ENCODE measurements at regions not wholly inside any gene's neighbourhood (a gene's known extent, or its start where the extent isn't known, plus 50 kb on each side); places are given as distances from the start of the nearest gene placed in this dataset.
A peak's percentile ranks its signal among the peaks of the same experiment; 100 is the strongest.

DNA sequence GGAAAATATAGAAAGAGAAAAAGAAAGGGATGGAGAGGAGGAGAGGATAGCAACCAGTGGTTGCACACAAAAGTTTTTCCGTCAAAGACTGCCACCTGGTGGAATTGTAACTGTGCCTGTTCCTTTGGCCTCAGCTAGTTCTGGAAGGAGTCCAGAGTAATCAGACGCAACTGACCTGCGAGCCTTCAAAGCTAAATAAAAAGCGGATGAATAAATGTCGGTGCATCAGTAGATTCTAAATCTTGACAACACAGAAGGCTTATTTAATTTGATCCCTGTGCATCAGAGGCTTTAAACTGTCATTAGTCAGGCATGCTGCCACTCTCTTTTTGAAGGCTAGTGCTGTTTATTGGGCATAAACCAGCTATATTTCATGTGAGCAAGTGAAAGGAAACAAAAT is 132.9 kb upstream of the ACO1 start:
- peak; percentile 78 for DNase-seq (ENCODE audit: low read depth)

DNA sequence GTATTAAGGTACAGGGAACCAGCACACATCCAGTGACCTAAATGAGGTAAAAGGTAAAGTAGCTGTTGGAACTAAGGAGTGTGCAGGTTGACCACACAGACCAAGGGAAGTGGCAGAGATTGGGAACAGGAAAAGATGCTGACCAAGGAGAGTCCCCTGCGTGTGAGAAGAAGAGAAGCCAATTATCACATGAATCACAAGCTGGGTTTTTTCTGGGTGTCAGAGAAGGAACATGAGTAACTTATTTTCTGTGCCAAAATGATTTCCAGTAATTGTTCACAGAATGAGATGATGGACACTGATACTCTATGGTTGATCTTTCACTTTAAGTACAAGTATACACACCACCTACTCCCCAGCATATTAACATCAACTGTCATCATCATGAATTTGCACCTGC is 130.7 kb upstream of the ACO1 start:
- peak; percentile 2 for DNase-seq (ENCODE audit: low read depth)

DNA sequence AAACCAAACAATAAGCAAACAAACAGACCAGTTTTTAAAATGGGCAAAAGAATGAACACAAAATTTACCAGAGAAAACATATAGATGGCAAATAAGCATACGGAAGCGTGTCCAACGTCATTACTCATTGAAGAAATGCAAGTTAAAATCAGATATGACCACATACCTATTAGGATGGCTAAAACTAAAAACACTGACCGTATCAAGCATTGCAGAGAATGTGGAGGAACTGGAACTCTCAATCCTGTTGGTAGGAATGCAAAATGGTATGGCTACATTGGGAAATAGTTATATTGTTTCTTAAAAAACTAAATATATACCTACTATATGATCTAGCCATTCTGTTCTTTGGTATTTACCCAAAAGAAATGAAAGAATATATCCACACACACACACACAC is 129.4 kb upstream of the ACO1 start:
- DNase-seq (ENCODE audit: low read depth) = no peak

DNA sequence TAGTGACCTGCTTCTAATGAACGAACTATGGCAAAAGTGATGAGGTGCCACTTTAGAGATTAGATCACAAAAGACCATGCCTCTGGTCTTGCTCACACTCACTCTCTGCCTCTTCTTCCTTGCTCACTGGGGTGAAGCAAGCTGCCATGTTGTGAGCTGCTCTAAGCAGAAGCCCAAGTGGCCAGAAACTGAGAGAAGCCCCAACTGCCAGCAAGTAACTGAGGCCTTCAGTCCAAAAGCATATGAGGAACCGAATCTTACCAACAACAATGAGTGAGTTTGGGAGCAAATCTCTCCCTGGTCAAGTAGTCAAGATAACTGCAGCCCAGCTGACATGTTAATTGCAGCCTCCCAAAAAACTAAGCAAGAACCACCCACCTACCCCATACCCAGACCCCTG is 126.0 kb upstream of the ACO1 start:
- DNase-seq (ENCODE audit: low read depth) = no peak

DNA sequence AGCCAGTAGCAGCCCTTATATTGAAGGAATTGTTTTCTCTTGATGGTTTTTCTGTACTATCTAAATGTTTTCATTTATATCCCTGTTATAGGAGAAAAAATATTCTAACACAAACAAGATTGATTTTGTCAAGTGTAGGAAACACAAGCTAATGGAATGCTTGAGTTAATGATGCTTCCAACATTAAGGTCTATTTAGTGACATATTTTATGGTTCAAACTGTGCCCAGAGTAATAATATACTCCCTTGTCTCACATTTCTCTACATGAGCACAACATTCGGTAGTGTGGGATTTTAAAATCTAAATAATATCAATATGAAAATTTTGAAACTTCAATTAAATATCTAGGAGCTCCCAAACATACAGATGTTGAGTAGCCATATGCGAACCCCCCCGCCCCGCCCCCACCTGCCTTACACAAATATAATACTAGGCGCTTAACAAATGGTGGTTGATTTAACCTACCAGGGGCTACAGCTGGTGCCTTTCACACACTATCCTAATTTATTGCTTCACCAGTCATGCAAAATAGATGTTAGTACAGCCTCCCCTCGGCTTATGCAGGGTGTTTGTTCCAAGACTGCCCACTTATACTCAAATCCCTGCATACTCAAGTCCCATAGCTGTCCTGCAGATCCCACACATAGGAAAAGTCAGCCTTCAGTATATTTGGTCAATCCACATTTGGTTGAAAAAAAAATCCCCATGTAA is 124.1 kb upstream of the ACO1 start:
- DNase-seq (ENCODE audit: low read depth) = no peak

DNA sequence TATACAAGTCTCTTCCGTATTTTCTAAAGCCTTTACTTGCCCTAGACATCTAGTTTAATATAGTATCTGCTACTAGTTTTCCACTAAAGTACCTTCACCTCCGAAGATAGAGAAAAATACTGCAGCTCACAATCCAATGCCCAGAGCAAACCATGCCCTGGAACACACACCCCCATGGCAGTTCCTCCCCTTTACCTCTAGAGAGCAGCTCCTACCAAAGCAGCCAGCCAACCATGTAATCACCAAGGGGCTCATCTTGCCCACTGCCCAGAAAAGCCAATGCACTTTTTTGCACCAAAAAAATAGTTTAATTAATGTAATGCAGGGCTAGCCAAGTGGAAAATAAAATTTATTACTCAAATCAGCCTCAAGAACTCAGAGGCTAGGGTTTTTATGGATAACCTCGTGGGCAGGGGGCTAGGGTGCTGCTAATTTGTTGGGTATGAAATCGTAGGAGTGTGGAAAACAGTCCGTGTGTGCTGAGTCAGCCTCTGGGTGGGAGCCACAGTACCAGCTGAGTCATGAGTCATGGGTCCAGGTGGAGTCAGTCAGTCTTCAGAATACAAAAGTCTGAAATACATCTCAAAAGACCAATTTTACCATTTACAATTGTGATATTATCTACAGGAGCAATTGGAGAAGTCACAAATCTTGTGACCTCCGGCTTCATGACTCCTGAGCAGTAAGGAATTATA is 120.1 kb upstream of the ACO1 start:
- peak; percentile 71 for DNase-seq (ENCODE audit: low read depth)

DNA sequence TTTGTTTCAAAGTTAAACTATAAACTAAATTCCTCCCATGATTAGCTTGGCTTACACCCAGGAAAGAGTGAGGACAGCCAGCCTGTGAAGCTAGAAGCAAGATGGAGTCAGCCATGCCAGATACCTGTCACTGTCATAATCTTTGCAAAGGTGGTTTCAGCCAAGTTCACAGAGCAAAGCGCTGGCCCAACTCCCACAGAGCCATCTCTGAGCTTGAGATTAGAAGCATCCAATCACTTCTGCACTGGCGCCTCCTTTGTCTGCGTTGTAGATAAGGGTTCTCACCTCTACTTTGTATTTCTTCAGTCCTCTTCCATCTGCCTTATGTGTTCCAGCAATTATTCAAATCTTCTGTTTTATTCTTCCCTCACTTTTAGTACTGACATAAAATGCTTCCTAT is 119.4 kb upstream of the ACO1 start:
- no peak for DNase-seq (ENCODE audit: low read depth)

DNA sequence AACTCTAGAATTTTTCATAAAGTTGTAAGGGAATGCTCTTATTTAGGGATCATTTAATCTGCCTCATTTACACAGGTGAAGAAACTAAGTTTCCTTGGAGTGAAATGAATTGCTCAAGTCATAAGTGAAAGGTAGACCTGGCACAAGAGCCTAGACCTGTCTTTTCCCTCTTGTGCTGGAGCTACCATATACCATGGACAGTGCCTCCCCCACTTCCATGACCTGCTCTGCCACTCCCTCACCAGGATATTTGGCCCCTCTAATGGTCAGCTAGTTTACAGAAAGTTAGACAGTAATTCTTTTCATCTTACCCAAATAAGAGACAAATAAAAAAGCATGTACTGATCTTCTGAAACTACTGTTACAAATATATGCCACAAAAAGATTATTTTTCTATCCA is 105.5 kb upstream of the ACO1 start:
- DNase-seq (ENCODE audit: low read depth) = no peak

DNA sequence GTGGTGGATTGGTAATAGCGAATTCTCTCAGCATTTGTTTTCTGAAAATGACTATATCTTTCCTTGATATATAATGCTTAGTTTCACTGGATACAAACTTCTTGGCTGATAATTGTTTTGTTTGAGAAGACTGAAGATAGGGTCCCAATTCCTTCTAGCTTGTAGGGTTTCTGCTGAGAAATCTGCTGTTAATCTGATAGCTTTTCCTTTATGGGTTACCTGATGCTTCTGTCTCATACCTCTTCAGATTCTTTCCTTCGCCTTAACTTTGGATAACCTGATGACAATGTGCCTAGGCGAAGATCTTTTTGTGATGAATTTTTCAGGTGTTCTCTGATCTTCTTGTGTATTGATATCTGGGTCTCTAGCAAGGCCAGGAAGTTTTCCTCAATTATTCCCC is 94.7 kb upstream of the ACO1 start:
- DNase-seq (ENCODE audit: low read depth) = no peak

DNA sequence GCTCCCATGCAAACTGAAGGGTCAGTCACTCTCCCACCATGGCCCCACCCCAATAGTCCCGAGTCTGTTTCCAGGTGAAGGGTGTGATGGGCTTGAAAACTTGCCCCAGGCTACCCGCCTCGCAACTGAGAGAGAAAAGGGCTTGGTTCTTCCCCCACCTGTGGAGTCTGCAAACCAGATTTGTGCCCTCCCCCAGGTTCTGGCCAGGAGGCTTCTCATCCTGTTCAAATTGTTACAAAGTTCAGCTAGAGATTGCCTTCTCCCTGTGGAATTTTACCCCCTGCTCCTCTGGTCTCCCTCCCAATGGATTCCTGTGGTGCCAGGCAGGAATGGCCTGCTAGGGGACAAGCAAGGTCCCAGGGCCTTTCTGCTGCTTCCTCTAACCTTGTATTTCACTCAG is 93.1 kb upstream of the ACO1 start:
- DNase-seq (ENCODE audit: low read depth) = peak; percentile 39

DNA sequence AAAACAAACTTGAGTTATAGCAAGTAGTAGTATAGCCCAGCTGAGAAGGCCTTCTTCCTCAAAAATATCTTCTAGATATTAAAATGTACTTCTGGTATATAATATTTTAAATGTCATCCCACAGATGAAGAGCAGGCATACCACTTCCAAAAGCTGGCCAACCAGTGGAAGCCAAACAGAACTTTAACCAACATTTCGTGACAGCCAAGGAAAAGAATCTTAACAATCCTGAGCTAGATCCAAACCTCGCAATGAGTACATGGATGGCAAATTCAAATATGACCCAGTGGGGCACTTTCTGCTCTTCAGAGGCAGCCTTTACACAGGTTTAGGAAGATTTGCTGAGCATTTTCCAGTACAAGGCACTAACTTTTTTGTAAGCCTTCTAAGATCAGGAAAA is 91.8 kb upstream of the ACO1 start:
- DNase-seq (ENCODE audit: low read depth) = peak; percentile 36

DNA sequence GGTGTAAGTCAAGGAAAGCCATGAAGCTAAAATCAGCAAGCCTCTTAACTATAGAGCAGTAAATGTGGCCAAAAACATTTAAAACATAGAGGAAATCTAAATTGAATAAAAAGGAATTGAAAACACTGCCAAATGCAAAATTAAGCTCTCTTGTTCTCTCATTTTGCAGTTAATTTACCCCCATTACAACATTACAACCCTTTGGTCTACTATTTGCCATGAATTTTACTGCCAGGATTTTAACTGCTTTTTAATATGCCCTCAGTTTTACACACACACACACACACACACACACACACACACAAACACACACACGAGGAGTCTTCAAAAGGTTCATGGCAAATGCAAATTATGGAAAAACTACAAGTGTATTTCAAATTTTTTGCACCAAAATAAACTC is 91.4 kb upstream of the ACO1 start:
- no peak for DNase-seq (ENCODE audit: low read depth)

DNA sequence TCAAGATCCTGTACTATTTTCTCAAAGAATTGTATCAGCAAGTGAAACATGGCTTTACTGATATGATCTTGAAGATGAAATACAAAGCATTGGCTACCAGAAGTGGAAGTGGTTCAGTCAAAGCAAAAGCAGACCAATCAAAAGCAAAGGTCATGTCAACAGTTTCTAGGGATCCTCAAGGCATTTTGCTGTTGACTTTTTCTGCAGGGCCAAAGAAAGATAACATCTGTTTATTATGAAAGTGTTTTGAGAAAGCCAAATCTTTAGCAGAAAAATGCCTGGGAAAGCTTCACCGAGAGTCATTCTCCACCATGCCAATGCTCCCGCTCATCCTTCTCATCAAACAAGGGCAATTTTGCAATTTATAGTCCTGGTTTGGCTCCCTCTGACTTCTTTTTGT is 90.3 kb upstream of the ACO1 start:
- peak; percentile 64 for DNase-seq (ENCODE audit: low read depth)

DNA sequence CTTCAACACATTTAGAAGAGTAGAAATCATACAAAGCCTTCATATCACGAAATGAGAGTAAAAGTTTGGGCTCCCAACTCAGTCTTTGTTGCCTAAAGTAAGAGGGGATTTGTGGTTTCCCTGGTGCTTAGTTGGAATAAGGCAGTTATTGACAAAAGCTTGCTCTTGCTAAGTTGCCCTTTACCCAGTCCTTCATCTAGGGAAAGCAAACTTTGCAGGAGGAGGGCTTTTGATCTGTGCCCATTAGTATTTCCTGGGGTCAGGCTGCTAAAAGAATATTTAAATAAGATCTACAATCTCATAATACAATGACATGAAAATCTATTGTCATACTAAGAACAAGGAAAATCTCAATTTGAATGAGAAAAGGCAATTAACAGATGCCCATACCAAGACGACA is 84.1 kb upstream of the ACO1 start:
- DNase-seq (ENCODE audit: low read depth) = no peak

DNA sequence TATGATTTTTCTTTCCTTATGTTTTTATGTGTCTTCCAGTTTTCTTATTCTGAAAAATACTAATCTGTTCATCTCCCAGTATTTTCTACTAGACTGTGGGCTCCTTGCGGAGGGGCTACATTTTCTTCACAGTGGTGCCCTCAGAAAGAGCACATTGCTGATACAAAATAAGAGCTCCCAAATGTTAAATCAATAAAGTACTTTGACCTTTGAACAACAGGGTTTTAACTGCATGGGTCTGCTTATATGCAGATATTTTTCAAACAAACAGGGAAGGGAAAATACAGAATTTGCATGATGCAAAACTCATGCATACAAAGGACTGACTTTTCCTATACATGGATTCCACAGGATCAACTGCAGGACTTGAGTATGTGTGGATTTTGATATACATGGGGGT is 79.9 kb upstream of the ACO1 start:
- no peak for DNase-seq (ENCODE audit: low read depth)

DNA sequence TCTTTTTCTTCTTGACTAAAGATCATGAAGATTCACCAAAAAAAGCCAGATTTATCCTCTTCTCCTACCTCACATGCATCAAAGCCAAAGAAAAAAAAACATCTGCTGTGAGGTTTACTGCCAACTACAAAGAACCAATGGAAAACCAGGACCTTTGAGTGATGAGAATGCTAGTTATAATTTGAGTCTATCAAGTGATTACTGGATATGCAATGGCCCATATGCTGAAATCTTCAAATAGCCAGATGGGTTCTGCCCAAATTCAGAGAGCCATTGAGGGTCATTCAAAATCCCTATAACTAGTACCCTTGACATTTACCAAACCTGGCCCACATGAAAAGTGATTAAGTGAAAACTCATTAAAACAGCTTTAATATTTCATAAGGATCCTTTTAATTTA is 78.4 kb upstream of the ACO1 start:
- DNase-seq (ENCODE audit: low read depth) = no peak

DNA sequence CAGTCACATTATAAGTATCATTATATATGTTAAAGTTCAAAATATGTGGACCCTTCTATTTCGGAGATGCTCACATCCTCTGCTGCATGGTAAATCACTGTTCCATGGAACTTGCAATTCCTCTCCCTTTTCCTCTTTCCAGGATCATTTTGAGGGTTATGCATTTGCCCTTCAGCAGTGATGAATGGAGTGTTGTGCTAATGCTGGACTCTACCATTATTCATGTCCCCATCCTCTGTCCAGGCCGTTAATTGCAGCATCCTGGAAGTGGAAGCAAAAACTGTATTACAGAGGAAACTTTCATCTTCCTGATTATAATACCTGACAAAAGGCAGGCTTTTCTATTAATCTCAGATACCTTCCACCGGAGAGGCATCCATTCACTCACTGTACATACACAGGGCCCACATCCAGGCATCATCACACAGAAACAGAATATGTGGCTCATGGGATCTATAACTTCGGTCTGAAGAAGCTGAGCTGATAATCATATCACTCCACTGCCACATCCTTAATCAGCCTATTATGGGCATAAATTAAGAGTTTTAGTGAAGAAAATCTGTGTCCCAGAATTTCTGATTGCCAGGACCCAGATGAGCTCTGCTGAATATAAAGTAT is 65.0 kb upstream of the ACO1 start:
- no peak for DNase-seq (ENCODE audit: low read depth)

DNA sequence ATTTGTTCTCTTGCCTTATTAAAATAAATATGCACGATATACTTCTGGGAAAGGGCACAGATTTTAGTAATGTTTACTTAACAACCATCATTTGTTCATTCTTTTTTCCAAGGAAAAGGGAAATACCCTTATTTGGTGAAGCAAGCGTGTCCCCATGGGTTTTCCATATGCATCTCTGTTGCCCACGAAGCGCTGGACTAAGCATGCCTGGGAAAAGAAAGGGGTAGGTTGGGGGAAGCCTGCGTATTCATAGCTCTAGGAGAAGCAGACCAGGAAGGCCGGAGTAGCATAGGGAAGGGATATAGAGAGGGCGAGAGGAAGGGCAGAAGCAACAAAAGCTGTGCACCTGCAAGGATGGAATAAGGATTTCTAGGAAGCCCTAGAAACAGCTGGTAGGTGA is 61.8 kb upstream of the ACO1 start:
- no peak for DNase-seq (ENCODE audit: low read depth)

DNA sequence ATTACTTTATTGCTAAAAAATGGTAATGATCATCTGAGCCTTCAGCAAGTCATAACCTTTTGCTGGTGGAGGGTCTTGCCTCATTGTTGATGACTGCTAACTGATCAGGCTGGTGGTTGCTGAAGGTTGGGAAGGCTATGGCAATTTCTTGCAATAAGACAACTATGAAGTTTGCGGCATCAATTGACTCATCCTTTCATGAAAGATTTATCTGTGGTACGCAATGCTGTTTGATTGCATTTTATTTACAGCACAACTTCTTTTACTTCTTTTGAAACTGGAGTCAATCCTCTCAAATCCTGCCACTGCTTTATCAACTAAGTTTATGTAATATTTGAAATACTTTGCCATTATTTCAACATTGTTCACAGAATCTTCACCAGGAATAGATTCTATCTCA is 58.3 kb upstream of the ACO1 start:
- DNase-seq (ENCODE audit: low read depth) = no peak

DNA sequence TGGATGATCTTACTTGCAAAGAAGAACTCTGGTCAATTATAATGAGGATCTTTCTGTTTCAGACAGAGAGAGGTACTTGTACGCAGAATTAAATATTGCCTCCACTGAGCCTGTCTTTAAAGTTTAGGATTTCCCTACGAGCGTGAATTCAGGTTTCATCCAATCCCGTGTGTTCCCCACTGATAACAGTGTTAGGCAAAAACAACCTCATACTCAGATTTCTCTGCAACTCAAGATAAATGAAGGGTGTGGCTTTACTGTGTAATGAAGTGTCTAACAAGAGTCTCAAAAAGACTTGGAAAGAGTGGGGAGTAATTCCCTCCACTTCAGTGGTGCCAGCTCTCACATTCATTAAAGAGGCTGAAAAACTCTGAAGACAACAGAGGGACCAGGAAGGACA is 53.2 kb upstream of the ACO1 start:
- DNase-seq (ENCODE audit: low read depth) = no peak

DNA sequence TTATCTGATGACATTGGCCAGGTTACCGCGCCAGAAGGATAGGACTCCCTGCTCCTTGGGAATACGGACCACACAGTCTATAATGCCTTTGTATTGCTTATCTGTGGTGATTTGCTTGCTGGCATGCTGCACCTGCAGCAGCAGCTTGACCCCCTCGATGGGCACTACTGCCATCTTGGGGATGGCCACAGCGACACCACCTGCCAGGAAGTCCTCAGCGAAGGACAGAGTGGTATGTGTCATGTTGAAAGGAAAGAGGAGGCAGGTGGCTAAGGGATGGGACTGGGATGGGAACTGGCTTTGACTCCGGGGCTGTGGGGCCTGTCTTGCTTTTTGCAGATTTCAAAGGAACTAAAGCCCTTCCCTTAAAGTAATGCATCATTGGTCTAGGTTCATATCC is 50.3 kb upstream of the ACO1 start:
- DNase-seq (ENCODE audit: low read depth) = no peak
